SU-DHL-6 (cell line): ENCODE measurements at regions not wholly inside any gene's neighbourhood (a gene's known extent, or its start where the extent isn't known, plus 50 kb on each side); places are given as distances from the start of the nearest gene placed in this dataset.

ENCODE experiments used
- H2AFZ ChIP-seq: fragments of 200-600 bp; sonication (generic); 2 replicates; pipeline ENCODE4 v1.6.1; 2014; ENCODE audit warnings: low read depth, mild to moderate bottlenecking, moderate library complexity, mixed read lengths, antibody characterized with exemption, low read length; ENCODE audit not compliant: severe bottlenecking
- H3F3A ChIP-seq: fragments of 200-600 bp; shearing (Covaris generic); 2 replicates; pipeline ENCODE4 v1.6.0; 2016; ENCODE audit warnings: antibody characterized with exemption, mild to moderate bottlenecking; ENCODE audit not compliant: insufficient read depth
- H3K27ac ChIP-seq: fragments of 200-600 bp; sonication (generic); 2 replicates; pipeline ENCODE4 v1.5.1; 2016; ENCODE audit warnings: low read depth, mild to moderate bottlenecking, low read length, moderate library complexity, mixed read lengths
- H3K27me3 ChIP-seq: fragments of 200-600 bp; sonication (generic), shearing (Covaris generic); 2 replicates; pipeline ENCODE4 v1.6.0; 2014; ENCODE audit warnings: mild to moderate bottlenecking, low read length
- H3K36me3 ChIP-seq: fragments of 200-600 bp; sonication (generic); 2 replicates; pipeline ENCODE4 v1.6.1; 2014; ENCODE audit warnings: mild to moderate bottlenecking, low read length, mixed read lengths
- H3K4me2 ChIP-seq: fragments of 300-600, 200-600 bp; shearing (Covaris generic), sonication (generic); 2 replicates; pipeline ENCODE4 v1.6.0; 2014; ENCODE audit warnings: low read length, low read depth, mild to moderate bottlenecking; ENCODE audit not compliant: poor library complexity, severe bottlenecking
- H3K4me3 ChIP-seq: fragments of 200-600 bp; sonication (generic); 2 replicates; pipeline ENCODE4 v1.5.1; 2014; ENCODE audit warnings: antibody characterized with exemption, low read length, mild to moderate bottlenecking, mixed read lengths; ENCODE audit not compliant: insufficient read depth, poor library complexity, severe bottlenecking
- H3K79me2 ChIP-seq: fragments of 200-600 bp; sonication (generic); 2 replicates; pipeline ENCODE4 v1.6.1; 2014; ENCODE audit warnings: mild to moderate bottlenecking, low read length, moderate library complexity; ENCODE audit not compliant: insufficient read depth
- H3K9ac ChIP-seq: fragments of 200-600 bp; sonication (generic); 2 replicates; pipeline ENCODE4 v1.7.0; 2014; ENCODE audit warnings: mild to moderate bottlenecking, low read length
- H3K9me2 ChIP-seq: fragments of 200-600 bp; sonication (generic); replicated peaks from 2 replicates; pipeline ENCODE4 v1.6.1; 2014; ENCODE audit warnings: low read length; ENCODE audit not compliant: insufficient read depth
- H3K9me3 ChIP-seq: fragments of 200-600 bp; sonication (generic); 2 replicates; pipeline ENCODE4 v1.6.1; 2014; ENCODE audit warnings: low read length, mixed read lengths; ENCODE audit not compliant: insufficient read depth
- H4K20me1 ChIP-seq: fragments of 200-600 bp; sonication (generic); 2 replicates; pipeline ENCODE4 v1.6.1; 2014; ENCODE audit warnings: low read depth, mild to moderate bottlenecking, antibody characterized with exemption, low read length, moderate library complexity, mixed read lengths
- CTCF ChIP-seq: fragments of 200-600 bp; sonication (generic); IDR thresholded peaks from one replicate; pipeline ENCODE4 v1.5.1; 2017; ENCODE audit warnings: antibody characterized with exemption, mild to moderate bottlenecking, low read length, moderate library complexity; ENCODE audit not compliant: insufficient read depth, poor library complexity, severe bottlenecking
- EZH2phosphoT487 ChIP-seq: fragments of 200-600 bp; sonication (generic), shearing (Covaris generic); conservative IDR thresholded peaks from 2 replicates; pipeline ENCODE4 v1.6.1; 2018; ENCODE audit warnings: mild to moderate bottlenecking, antibody characterized with exemption, low read length, moderate library complexity, mixed read lengths

- no peak overlapping the region for H3K9ac ChIP-seq
- no peaks in the 10 kb centered on the region; the same call in 1 of the 2 replicates for H3K27me3 ChIP-seq
- H3K9me2 ChIP-seq = no peaks in the 10 kb centered on the region
- TF ChIP-seq CTCF (no peak), EZH2phosphoT487 (no peak)
- no peak overlapping the region for H3K4me3 ChIP-seq
- H3K79me2 ChIP-seq = no peaks in the 10 kb centered on the region
- H3F3A ChIP-seq = no peaks in the 10 kb centered on the region
- H4K20me1 ChIP-seq = no peaks in the 10 kb centered on the region
- H3K27ac ChIP-seq = no peak overlapping the region
- H3K4me2 ChIP-seq = no peak overlapping the region
- no peaks in the 10 kb centered on the region for H3K36me3 ChIP-seq
- no peak overlapping the region for H2AFZ ChIP-seq
- H3K9me3 ChIP-seq = no peaks in the 10 kb centered on the region
Measured at GRCh38 chr6:15734118-15734897, 71.5 kb upstream of the DTNBP1 start.

- Histone ChIP-seq H3K79me2 (no peaks in the 10 kb centered on the region), H3K4me3 (no peak overlapping the region), H3K27me3 (no peaks in the 10 kb centered on the region), H3K9me2 (no peaks in the 10 kb centered on the region), H3K27ac (no peak overlapping the region), H2AFZ (no peak overlapping the region), H3K9ac (no peak overlapping the region), H3F3A (no peaks in the 10 kb centered on the region), H4K20me1 (no peaks in the 10 kb centered on the region), H3K4me2 (no peak overlapping the region), H3K9me3 (no peaks in the 10 kb centered on the region), H3K36me3 (no peaks in the 10 kb centered on the region)
- TF ChIP-seq EZH2phosphoT487 (no peak), CTCF (no peak)
Measured at GRCh38 chr6:15730922-15731321, 68.1 kb upstream of the DTNBP1 start.

- no peaks in the 10 kb centered on the region for H3K9me3 ChIP-seq
- H3K27me3 ChIP-seq = no peaks in the 10 kb centered on the region
- no peak overlapping the region for H3K4me2 ChIP-seq
- H3K9ac ChIP-seq = no peak overlapping the region
- H3K4me3 ChIP-seq = no peak overlapping the region
- no peaks in the 10 kb centered on the region for H4K20me1 ChIP-seq
- H3K9me2 ChIP-seq = no peaks in the 10 kb centered on the region
- H3K27ac ChIP-seq = no peak overlapping the region
- H3F3A ChIP-seq = no peaks in the 10 kb centered on the region
- H2AFZ ChIP-seq = no peak overlapping the region
- no peaks in the 10 kb centered on the region for H3K79me2 ChIP-seq
- TF ChIP-seq EZH2phosphoT487 = no peak
- TF ChIP-seq CTCF = no peak
- H3K36me3 ChIP-seq = no peaks in the 10 kb centered on the region
Measured at GRCh38 chr6:15730442-15730841, 67.6 kb upstream of the DTNBP1 start.
